WERI-Rb-1 (cell line): ENCODE measurements at regions not wholly inside any gene's neighbourhood (a gene's known extent, or its start where the extent isn't known, plus 50 kb on each side); places are given as distances from the start of the nearest gene placed in this dataset.

Source experiments
- DNase-seq: peaks from one replicate; pipeline ENCODE4 v3.0.0-alpha.2; 2020
- H3K27ac ChIP-seq: fragments of 250-450 bp; sonication (Bioruptor Pico); 2 replicates; pipeline ENCODE4 v1.5.1; 2020; ENCODE audit warnings: mild to moderate bottlenecking, moderate library complexity
- H3K27me3 ChIP-seq: fragments of 250-450 bp; sonication (Bioruptor Pico); 2 replicates; pipeline ENCODE4 v1.5.1; 2021; ENCODE audit warnings: mild to moderate bottlenecking, low read depth, moderate library complexity; ENCODE audit not compliant: insufficient read depth, severe bottlenecking
- H3K36me3 ChIP-seq: fragments of 250-450 bp; sonication (Bioruptor Pico); 2 replicates; pipeline ENCODE4 v1.5.1; 2020; ENCODE audit warnings: mild to moderate bottlenecking, moderate library complexity
- H3K4me3 ChIP-seq: 2 replicates; pipeline ENCODE4 v1.5.1; 2011; ENCODE audit warnings: low read depth, mild to moderate bottlenecking, control low read depth, low read length
- H3K9me3 ChIP-seq: fragments of 250-450 bp; sonication (Bioruptor Pico); 2 replicates; pipeline ENCODE4 v1.5.1; 2021; ENCODE audit warnings: mild to moderate bottlenecking, moderate library complexity; ENCODE audit not compliant: severe bottlenecking
- TF ChIP-seq, protein P1 (sequence below): IDR thresholded peaks from 2 replicates; pipeline ENCODE4 v1.5.1; 2011; ENCODE audit warnings: low read depth, mild to moderate bottlenecking, control low read depth, inconsistent platforms, low read length

DNA sequence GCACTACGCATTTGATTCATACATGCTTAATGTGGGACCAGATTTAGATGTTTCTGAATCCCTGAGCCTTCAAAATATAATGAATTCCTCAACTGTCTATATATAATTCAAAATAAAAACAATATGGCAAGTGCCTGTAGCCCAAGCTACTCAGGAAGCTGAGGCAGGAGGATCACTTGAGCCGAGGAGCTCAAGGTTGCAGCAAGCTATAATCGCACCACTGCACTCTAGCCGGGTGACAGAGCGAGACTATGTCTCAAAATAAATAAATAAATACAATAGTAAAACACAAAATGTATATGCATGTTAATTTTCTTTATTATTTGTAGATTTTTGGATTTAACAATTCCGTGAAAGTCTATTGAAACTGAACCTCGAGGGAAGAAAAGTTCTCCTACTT, 50.6 kb upstream of the IRX6 start:
- H3K9me3 ChIP-seq, result no peaks in the 10 kb centered on the region
- H3K27ac ChIP-seq, result no peak overlapping the region
- no peaks in the 10 kb centered on the region for H3K27me3 ChIP-seq
- no peak overlapping the region for H3K4me3 ChIP-seq
- no peaks in the 10 kb centered on the region for H3K36me3 ChIP-seq
- TF ChIP-seq, protein P1, sequence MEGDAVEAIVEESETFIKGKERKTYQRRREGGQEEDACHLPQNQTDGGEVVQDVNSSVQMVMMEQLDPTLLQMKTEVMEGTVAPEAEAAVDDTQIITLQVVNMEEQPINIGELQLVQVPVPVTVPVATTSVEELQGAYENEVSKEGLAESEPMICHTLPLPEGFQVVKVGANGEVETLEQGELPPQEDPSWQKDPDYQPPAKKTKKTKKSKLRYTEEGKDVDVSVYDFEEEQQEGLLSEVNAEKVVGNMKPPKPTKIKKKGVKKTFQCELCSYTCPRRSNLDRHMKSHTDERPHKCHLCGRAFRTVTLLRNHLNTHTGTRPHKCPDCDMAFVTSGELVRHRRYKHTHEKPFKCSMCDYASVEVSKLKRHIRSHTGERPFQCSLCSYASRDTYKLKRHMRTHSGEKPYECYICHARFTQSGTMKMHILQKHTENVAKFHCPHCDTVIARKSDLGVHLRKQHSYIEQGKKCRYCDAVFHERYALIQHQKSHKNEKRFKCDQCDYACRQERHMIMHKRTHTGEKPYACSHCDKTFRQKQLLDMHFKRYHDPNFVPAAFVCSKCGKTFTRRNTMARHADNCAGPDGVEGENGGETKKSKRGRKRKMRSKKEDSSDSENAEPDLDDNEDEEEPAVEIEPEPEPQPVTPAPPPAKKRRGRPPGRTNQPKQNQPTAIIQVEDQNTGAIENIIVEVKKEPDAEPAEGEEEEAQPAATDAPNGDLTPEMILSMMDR, result no peak
- DNase-seq, result no peak

DNA sequence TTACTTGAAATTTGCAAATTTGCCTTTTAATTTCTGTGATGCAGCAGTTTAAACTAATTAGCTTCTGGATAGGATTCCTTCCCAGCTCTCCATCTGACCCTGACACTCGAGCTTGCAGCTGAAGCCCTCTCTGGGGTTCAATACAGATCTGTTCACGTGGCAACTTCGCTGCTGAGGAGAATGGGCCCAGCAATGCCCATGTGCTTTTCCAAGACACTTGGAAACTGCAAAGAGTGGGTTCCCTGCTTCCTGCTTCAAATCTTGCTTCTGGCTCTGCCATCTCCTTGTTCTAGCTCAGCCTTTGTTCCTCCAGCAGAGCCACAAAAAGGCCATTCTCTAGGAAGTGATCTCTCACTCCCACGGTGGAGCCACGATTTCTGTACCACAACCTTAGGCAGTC, 50.0 kb upstream of the IRX6 start:
- Histone ChIP-seq H3K4me3 (no peak overlapping the region), H3K36me3 (no peaks in the 10 kb centered on the region), H3K9me3 (no peaks in the 10 kb centered on the region), H3K27ac (no peak overlapping the region), H3K27me3 (no peaks in the 10 kb centered on the region)
- TF ChIP-seq, protein P1, result no peak
- no peak for DNase-seq
